ENCODE measurements at regions not wholly inside any gene's neighbourhood (a gene's known extent, or its start where the extent isn't known, plus 50 kb on each side); places are given as distances from the start of the nearest gene placed in this dataset.

GRCh38 chr4:72860766-72861165, 208.8 kb downstream of the COX18 start:
- Histone ChIP-seq H4K20me1 (ENCODE audit: low read depth) (no peaks in the 10 kb centered on the region), H3K9ac (no peak overlapping the region), H3K27me3 (no peaks in the 10 kb centered on the region), H3K4me1 (no peaks in the 10 kb centered on the region), H3K27ac (no peak overlapping the region), H3K79me2 (ENCODE audit: low read depth) (no peaks in the 10 kb centered on the region), H3K4me2 (no peak overlapping the region), H3K36me3 (no peaks in the 10 kb centered on the region), H3F3A (ENCODE audit: low read depth) (no peaks in the 10 kb centered on the region), H3K9me3 (ENCODE audit: low read depth) (no peaks in the 10 kb centered on the region), H3K4me3 (no peak overlapping the region), H2AFZ (replicated peaks) (no peak overlapping the region)
- Mint-ChIP-seq H3K27ac (no peak overlapping the region), H3K27me3 (ENCODE audit: insufficient read depth, low read depth) (peaks cover 1% of the 10 kb centered on the region), H3K36me3 (no peaks in the 10 kb centered on the region), H3K9me3 (no peaks in the 10 kb centered on the region), H3K4me3 (no peak overlapping the region), H3K4me1 (no peaks in the 10 kb centered on the region)
- DNase-seq (ENCODE audit: low spot score): no peak
- TF ChIP-seq EZH2 (IDR thresholded peaks at IDR 0.05): no peak
- TF ChIP-seq CTCF (IDR thresholded peaks at IDR 0.05): no peak
- no peak for TF ChIP-seq EZH2phosphoT487 (IDR thresholded peaks at IDR 0.05)

- no peaks in the 10 kb centered on the region for H3K79me2 ChIP-seq (ENCODE audit: low read depth)
- Mint-ChIP-seq H3K9me3 (no peaks in the 10 kb centered on the region), H3K36me3 (no peaks in the 10 kb centered on the region), H3K4me3 (no peak overlapping the region), H3K4me1 (no peaks in the 10 kb centered on the region), H3K27me3 (ENCODE audit: insufficient read depth, low read depth) (no peaks in the 10 kb centered on the region), H3K27ac (no peak overlapping the region)
- H3K9me3 ChIP-seq (ENCODE audit: low read depth): no peaks in the 10 kb centered on the region
- no peak overlapping the region for H3K9ac ChIP-seq
- no peaks in the 10 kb centered on the region for H3F3A ChIP-seq (ENCODE audit: low read depth)
- no peak for DNase-seq (ENCODE audit: low spot score)
- no peaks in the 10 kb centered on the region for H3K27me3 ChIP-seq
- H3K4me2 ChIP-seq: no peak overlapping the region
- H2AFZ ChIP-seq (replicated peaks): no peak overlapping the region
- TF ChIP-seq EZH2phosphoT487 (IDR thresholded peaks at IDR 0.05) (no peak), EZH2 (IDR thresholded peaks at IDR 0.05) (no peak), CTCF (IDR thresholded peaks at IDR 0.05) (no peak)
- no peaks in the 10 kb centered on the region for H3K4me1 ChIP-seq
- H3K27ac ChIP-seq: no peak overlapping the region
- no peaks in the 10 kb centered on the region for H4K20me1 ChIP-seq (ENCODE audit: low read depth)
- no peaks in the 10 kb centered on the region for H3K36me3 ChIP-seq
- H3K4me3 ChIP-seq: no peak overlapping the region
Observed at GRCh38 chr4:72858328-72858727, 211.2 kb downstream of the COX18 start.

GRCh38 chr4:72857787-72858186, 211.7 kb downstream of the COX18 start:
- H3K4me2 ChIP-seq: no peak overlapping the region
- no peaks in the 10 kb centered on the region for H3F3A ChIP-seq (ENCODE audit: low read depth)
- Mint-ChIP-seq H3K4me1 (no peaks in the 10 kb centered on the region), H3K27ac (no peak overlapping the region), H3K27me3 (ENCODE audit: insufficient read depth, low read depth) (no peaks in the 10 kb centered on the region), H3K4me3 (no peak overlapping the region), H3K9me3 (no peaks in the 10 kb centered on the region), H3K36me3 (no peaks in the 10 kb centered on the region)
- no peaks in the 10 kb centered on the region for H3K9me3 ChIP-seq (ENCODE audit: low read depth)
- H3K36me3 ChIP-seq: no peaks in the 10 kb centered on the region
- H3K27ac ChIP-seq: no peak overlapping the region
- H3K4me1 ChIP-seq: no peaks in the 10 kb centered on the region
- H3K4me3 ChIP-seq: no peak overlapping the region
- no peaks in the 10 kb centered on the region for H3K79me2 ChIP-seq (ENCODE audit: low read depth)
- H2AFZ ChIP-seq (replicated peaks): no peak overlapping the region
- no peaks in the 10 kb centered on the region for H4K20me1 ChIP-seq (ENCODE audit: low read depth)
- TF ChIP-seq EZH2phosphoT487 (IDR thresholded peaks at IDR 0.05): no peak
- TF ChIP-seq CTCF (IDR thresholded peaks at IDR 0.05): no peak
- no peak for TF ChIP-seq EZH2 (IDR thresholded peaks at IDR 0.05)
- no peaks in the 10 kb centered on the region for H3K27me3 ChIP-seq
- H3K9ac ChIP-seq: no peak overlapping the region
- no peak for DNase-seq (ENCODE audit: low spot score)

GRCh38 chr4:72857216-72857615, 212.3 kb downstream of the COX18 start:
- Mint-ChIP-seq H3K27me3 (ENCODE audit: insufficient read depth, low read depth) (no peaks in the 10 kb centered on the region), H3K36me3 (no peaks in the 10 kb centered on the region), H3K4me1 (no peaks in the 10 kb centered on the region), H3K9me3 (no peaks in the 10 kb centered on the region), H3K27ac (no peak overlapping the region), H3K4me3 (no peak overlapping the region)
- Histone ChIP-seq H3K27ac (no peak overlapping the region), H3K4me2 (no peak overlapping the region), H3F3A (ENCODE audit: low read depth) (no peaks in the 10 kb centered on the region), H3K9me3 (ENCODE audit: low read depth) (no peaks in the 10 kb centered on the region), H3K4me1 (no peaks in the 10 kb centered on the region), H3K36me3 (no peaks in the 10 kb centered on the region), H4K20me1 (ENCODE audit: low read depth) (no peaks in the 10 kb centered on the region), H3K27me3 (no peaks in the 10 kb centered on the region), H3K9ac (no peak overlapping the region), H3K4me3 (no peak overlapping the region), H2AFZ (replicated peaks) (no peak overlapping the region), H3K79me2 (ENCODE audit: low read depth) (no peaks in the 10 kb centered on the region)
- TF ChIP-seq EZH2 (IDR thresholded peaks at IDR 0.05) (no peak), CTCF (IDR thresholded peaks at IDR 0.05) (no peak), EZH2phosphoT487 (IDR thresholded peaks at IDR 0.05) (no peak)
- DNase-seq (ENCODE audit: low spot score): no peak
